H1 (cell line): ENCODE measurements at regions not wholly inside any gene's neighbourhood (a gene's known extent, or its start where the extent isn't known, plus 50 kb on each side); places are given as distances from the start of the nearest gene placed in this dataset.

Experiments
- CTCF ChIA-PET: fragments of 300-600 bp; sonication (Branson Sonifier 250); formaldehyde crosslinking; loops from one replicate; lab custom pipeline; 2021; ENCODE audit not compliant: partially characterized antibody; lab: Charles Lee
- POLR2A ChIA-PET: fragments of 300-600 bp; sonication (Branson Sonifier 250); formaldehyde crosslinking; loops from one replicate; lab custom pipeline; 2021; ENCODE audit warnings: inconsistent platforms; ENCODE audit not compliant: partially characterized antibody; lab: Charles Lee
- DNase-seq, 2 experiments: peaks; one replicate each; pipeline versions ENCODE4 v3.0.0 to v3.0.0-alpha.2; 2010 to 2022; ENCODE audit warnings: low spot score in 2 of 2, low read depth in 1 of 2, mixed read lengths in 1 of 2
- FAIRE-seq: peaks from 2 replicates; lab custom pipeline; 2011; peaks lifted over from hg19 to GRCh38; lab: Jason Lieb, UNC
- H2AFZ ChIP-seq: 2 replicates; pipeline ENCODE4 v1.8.1; 2012; ENCODE audit warnings: low read length, inconsistent platforms
- H2AK5ac ChIP-seq: 2 replicates; pipeline ENCODE4 v1.6.1; 2013; ENCODE audit warnings: low read depth, low read length
- H2BK120ac ChIP-seq: replicated peaks from 2 replicates; pipeline ENCODE3; 2013; ENCODE audit warnings: low read depth, low read length, inconsistent platforms
- H2BK12ac ChIP-seq: 2 replicates; pipeline ENCODE4 v1.6.1; 2013; ENCODE audit warnings: low read depth, low read length
- H2BK15ac ChIP-seq: 2 replicates; pipeline ENCODE4 v1.6.1; 2013; ENCODE audit warnings: low read length
- H2BK20ac ChIP-seq: 2 replicates; pipeline ENCODE4 v1.6.1; 2013; ENCODE audit warnings: low read length
- H2BK5ac ChIP-seq: 2 replicates; pipeline ENCODE4 v1.6.1; 2013; ENCODE audit warnings: low read depth, low read length
- H3K14ac ChIP-seq: 2 replicates; pipeline ENCODE4 v1.6.1; 2013; ENCODE audit warnings: inconsistent platforms; ENCODE audit not compliant: insufficient read length
- H3K18ac ChIP-seq: 2 replicates; pipeline ENCODE4 v1.6.1; 2013; ENCODE audit warnings: low read length; ENCODE audit errors: extremely low read depth
- H3K23ac ChIP-seq: 2 replicates; pipeline ENCODE4 v1.6.1; 2013; ENCODE audit warnings: inconsistent platforms; ENCODE audit not compliant: insufficient read length
- H3K23me2 ChIP-seq: 2 replicates; pipeline ENCODE4 v1.6.1; 2013; ENCODE audit warnings: low read depth, low read length
- H3K27ac ChIP-seq: 2 replicates; pipeline ENCODE4 v1.6.1; 2011; ENCODE audit warnings: low read depth, low read length, inconsistent platforms
- H3K27me3 ChIP-seq, 4 experiments: replicated peaks in 1 of 4; 1 replicate in 1 of 4; 2 replicates in 3 of 4; pipeline versions ENCODE4 v1.6.1 to v1.8.1; 2011 to 2013; ENCODE audit warnings: low read length in 3 of 4, mild to moderate bottlenecking in 3 of 4, inconsistent platforms in 2 of 4, mixed read lengths in 2 of 4, moderate library complexity in 1 of 4; ENCODE audit not compliant: control insufficient read depth in 3 of 4, insufficient read depth in 3 of 4; ENCODE audit errors: extremely low read depth in 1 of 4
- H3K36me3 ChIP-seq, 4 experiments: 2 replicates each; pipeline versions ENCODE4 v1.6.1 to v1.8.1; 2011 to 2013; ENCODE audit warnings: mild to moderate bottlenecking in 4 of 4, low read length in 3 of 4, moderate library complexity in 2 of 4, control low read depth in 1 of 4, inconsistent platforms in 1 of 4; ENCODE audit not compliant: insufficient read depth in 4 of 4, control insufficient read depth in 2 of 4
- H3K4ac ChIP-seq: replicated peaks from 2 replicates; pipeline ENCODE3; 2013; ENCODE audit warnings: low read length, low read depth, mixed read lengths, inconsistent platforms; ENCODE audit not compliant: insufficient read length
- H3K4me1 ChIP-seq, 4 experiments: replicated peaks in 1 of 4; 1 replicate in 1 of 4; 2 replicates in 3 of 4; pipeline versions ENCODE4 v1.6.1 to v1.8.1; 2011 to 2013; ENCODE audit warnings: low read length in 3 of 4, inconsistent platforms in 2 of 4, mixed read lengths in 1 of 4; ENCODE audit not compliant: insufficient read depth in 4 of 4, control insufficient read depth in 3 of 4
- H3K4me2 ChIP-seq, 2 experiments: 2 replicates each; pipeline versions ENCODE4 v1.6.1 to v1.8.1; 2011 to 2013; ENCODE audit warnings: low read depth in 2 of 2, low read length in 2 of 2, control low read depth in 1 of 2, inconsistent platforms in 1 of 2, mild to moderate bottlenecking in 1 of 2; ENCODE audit not compliant: insufficient read depth in 1 of 2
- H3K4me3 ChIP-seq, 4 experiments: fragments of 200-600, 300-600 bp in 1 of 4; sonication (generic), shearing (Covaris generic), sonication (Bioruptor Twin) in 1 of 4; 2 replicates each; pipeline versions ENCODE4 v1.5.1 to v1.8.1; 2011 to 2016; ENCODE audit warnings: low read length in 4 of 4, low read depth in 3 of 4, control low read depth in 2 of 4, inconsistent platforms in 2 of 4, mild to moderate bottlenecking in 2 of 4, mixed read lengths in 1 of 4, moderate library complexity in 1 of 4; ENCODE audit not compliant: insufficient read depth in 2 of 4; ENCODE audit errors: extremely low read depth in 1 of 4
- H3K56ac ChIP-seq: replicated peaks from 2 replicates; pipeline ENCODE3; 2013; ENCODE audit warnings: low read depth, mild to moderate bottlenecking, mixed read lengths, low read length, inconsistent platforms; ENCODE audit not compliant: insufficient read length
- H3K79me1 ChIP-seq: 2 replicates; pipeline ENCODE4 v1.6.1; 2013; ENCODE audit warnings: low read depth, low read length, control low read depth
- H3K79me2 ChIP-seq, 2 experiments: 2 replicates each; pipeline versions ENCODE4 v1.6.1 to v1.8.1; 2012 to 2013; ENCODE audit warnings: low read length in 2 of 2, mild to moderate bottlenecking in 2 of 2, inconsistent platforms in 1 of 2; ENCODE audit not compliant: insufficient read depth in 2 of 2, control insufficient read depth in 1 of 2
- H3K9ac ChIP-seq, 4 experiments: replicated peaks in 1 of 4; 1 replicate in 1 of 4; 2 replicates in 3 of 4; pipeline versions ENCODE4 v1.6.1 to v1.8.1; 2011 to 2013; ENCODE audit warnings: low read depth in 3 of 4, low read length in 3 of 4, control low read depth in 2 of 4, mild to moderate bottlenecking in 2 of 4, moderate library complexity in 2 of 4, inconsistent platforms in 1 of 4; ENCODE audit errors: extremely low read depth in 1 of 4
- H3K9me3 ChIP-seq, 2 experiments: 2 replicates each; pipeline versions ENCODE4 v1.6.1 to v1.8.1; 2012 to 2013; ENCODE audit warnings: mild to moderate bottlenecking in 2 of 2, moderate library complexity in 2 of 2, control low read depth in 1 of 2, inconsistent platforms in 1 of 2, low read depth in 1 of 2, low read length in 1 of 2, mixed read lengths in 1 of 2; ENCODE audit not compliant: insufficient read depth in 2 of 2
- H4K20me1 ChIP-seq, 2 experiments: replicated peaks in 1 of 2; 2 replicates each; pipeline versions ENCODE3 to v1.8.1; 2011 to 2013; ENCODE audit warnings: inconsistent platforms in 2 of 2, low read length in 2 of 2, mild to moderate bottlenecking in 1 of 2; ENCODE audit not compliant: insufficient read depth in 2 of 2, control insufficient read depth in 1 of 2
- H4K5ac ChIP-seq: 2 replicates; pipeline ENCODE4 v1.6.1; 2013; ENCODE audit warnings: low read length, low read depth, mixed read lengths, inconsistent platforms; ENCODE audit not compliant: insufficient read length
- H4K8ac ChIP-seq: 2 replicates; pipeline ENCODE4 v1.8.0; 2013; ENCODE audit warnings: mild to moderate bottlenecking, moderate library complexity, low read length, inconsistent platforms; ENCODE audit not compliant: insufficient read depth; ENCODE audit errors: extremely low read depth
- H4K91ac ChIP-seq: replicated peaks from 2 replicates; pipeline ENCODE3; 2013; ENCODE audit warnings: low read length, mixed read lengths, inconsistent platforms; ENCODE audit not compliant: insufficient read length
- CHD7 ChIP-seq: fragments of 300-600 bp; sonication (generic); IDR thresholded peaks from 2 replicates; pipeline ENCODE4 v1.7.1; 2012; ENCODE audit warnings: low read length, moderate library complexity, mild to moderate bottlenecking, inconsistent platforms; ENCODE audit not compliant: insufficient replicate concordance
- WGBS, 2 experiments: shearing (Covaris generic) in 1 of 2; methylation state at CpG; one replicate each; pipeline versions ENCODE4 v1.1.6 to v1.1.7; 2013 to 2015; ENCODE audit warnings: low lambda C conversion rate in 2 of 2, mixed read lengths in 2 of 2, inconsistent platforms in 1 of 2, low coverage in 1 of 2, missing lambda C conversion rate in 1 of 2; ENCODE audit not compliant: insufficient replicate concordance in 2 of 2, insufficient coverage in 1 of 2, insufficient read length in 1 of 2; ENCODE audit errors: extremely low coverage in 1 of 2, missing lambda C conversion rate in 1 of 2; 5-methylcytosine and 5-hydroxymethylcytosine counted together

- H3K56ac ChIP-seq = no peak overlapping the region
- H2BK15ac ChIP-seq = no peak overlapping the region
- H3K27me3 ChIP-seq = no peaks in the 10 kb centered on the region
- no peaks in the 10 kb centered on the region for H3K9me3 ChIP-seq
- no peak overlapping the region for H2BK120ac ChIP-seq
- H4K8ac ChIP-seq = no peak overlapping the region
- no peak overlapping the region for H3K4me2 ChIP-seq
- no peaks in the 10 kb centered on the region for H3K36me3 ChIP-seq
- no peak overlapping the region for H2BK20ac ChIP-seq
- H2BK12ac ChIP-seq = no peak overlapping the region
- no peak overlapping the region for H3K9ac ChIP-seq
- ChIA-PET POLR2A (no interaction called here), CTCF (interaction anchor here (1.1 kb wide), 1 partner anchor 19 kb away, joined by 4 read pairs; no protein-coding TSS in a partner anchor)
- H3K14ac ChIP-seq = no peak overlapping the region
- H3K18ac ChIP-seq = no peak overlapping the region
- no peaks in the 10 kb centered on the region for H3K4me1 ChIP-seq
- FAIRE-seq = no peak
- H3K23ac ChIP-seq = no peak overlapping the region
- no peak overlapping the region for H2AK5ac ChIP-seq
- H4K5ac ChIP-seq = no peak overlapping the region
- H2AFZ ChIP-seq = no peak overlapping the region
- H2BK5ac ChIP-seq = no peak overlapping the region
- no peak overlapping the region for H4K91ac ChIP-seq
- H4K20me1 ChIP-seq = no peaks in the 10 kb centered on the region
- no peaks in the 10 kb centered on the region; the same call in 1 of the 2 replicates for H3K23me2 ChIP-seq
- no peak overlapping the region for H3K4me3 ChIP-seq
- no peaks in the 10 kb centered on the region for H3K79me1 ChIP-seq
- 94% methylated on average over 1 of the region's 1 CpG; no CpG with 5 or more reads in 1 of the 2 experiments for WGBS, 2 experiments
- no peak overlapping the region for H3K27ac ChIP-seq
- no peaks in the 10 kb centered on the region for H3K79me2 ChIP-seq
- DNase-seq = no peak
- no peak overlapping the region for H3K4ac ChIP-seq
- TF ChIP-seq CHD7 = no peak
Observed at GRCh38 chr2:191607096-191607495, 70.8 kb upstream of the NABP1 start.
